ELR (cell line): ENCODE measurements at regions not wholly inside any gene's neighbourhood (a gene's known extent, or its start where the extent isn't known, plus 50 kb on each side); places are given as distances from the start of the nearest gene placed in this dataset.
A peak's percentile ranks its signal among the peaks of the same experiment; 100 is the strongest.

ENCODE experiments used
- DNase-seq: peaks from one replicate; pipeline ENCODE4 v3.0.0-alpha.2; 2015; ENCODE audit warnings: low read depth

DNA sequence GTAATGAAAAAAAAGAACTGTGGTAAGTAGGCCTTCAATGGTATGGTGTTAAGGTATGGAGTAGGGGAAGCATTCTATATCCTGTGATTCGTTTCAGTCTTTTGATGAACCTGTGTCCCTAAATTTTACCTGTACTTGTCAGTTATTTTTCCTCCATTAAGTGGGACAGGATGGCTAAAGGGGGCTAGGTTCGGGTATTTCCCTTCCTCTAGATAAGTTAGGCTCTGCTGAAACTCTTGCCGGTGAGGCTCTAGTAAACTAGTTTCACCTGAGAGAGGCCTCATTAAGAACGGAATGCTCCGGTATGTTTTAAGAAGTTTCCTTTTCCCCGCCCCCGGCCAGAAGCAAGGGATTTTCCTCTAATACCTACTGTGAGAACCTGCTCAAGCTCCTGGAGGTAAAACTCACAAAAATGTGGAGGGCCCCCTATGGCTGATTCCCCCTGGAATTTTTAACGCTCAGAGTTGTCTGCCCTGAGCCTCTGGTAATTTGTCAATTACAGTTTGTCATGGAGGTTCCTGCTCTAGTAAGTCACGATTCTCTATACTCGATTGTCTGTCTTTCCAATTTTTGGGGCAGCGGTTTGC, 87.7 kb downstream of the MACIR start:
- no peak for DNase-seq

DNA sequence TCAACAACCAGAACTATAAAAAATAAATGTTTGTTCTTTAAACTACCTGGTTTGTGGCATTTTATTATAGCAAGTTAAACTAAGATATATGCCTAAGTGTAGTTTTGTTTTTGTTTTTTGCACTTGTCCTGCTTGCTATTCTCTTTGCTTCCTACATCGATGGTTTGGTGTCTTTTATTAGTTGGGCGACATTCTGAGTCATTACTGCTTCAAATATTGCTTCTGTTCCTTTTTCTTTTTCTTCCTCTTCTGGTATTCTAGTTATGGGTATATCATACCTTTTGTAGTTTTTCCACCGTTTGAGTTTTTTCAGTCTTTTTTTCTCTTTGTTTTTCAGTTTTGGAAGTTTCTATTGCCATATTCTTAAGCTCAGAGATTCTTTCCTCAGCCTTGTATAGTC, 86.9 kb downstream of the MACIR start:
- no peak for DNase-seq

DNA sequence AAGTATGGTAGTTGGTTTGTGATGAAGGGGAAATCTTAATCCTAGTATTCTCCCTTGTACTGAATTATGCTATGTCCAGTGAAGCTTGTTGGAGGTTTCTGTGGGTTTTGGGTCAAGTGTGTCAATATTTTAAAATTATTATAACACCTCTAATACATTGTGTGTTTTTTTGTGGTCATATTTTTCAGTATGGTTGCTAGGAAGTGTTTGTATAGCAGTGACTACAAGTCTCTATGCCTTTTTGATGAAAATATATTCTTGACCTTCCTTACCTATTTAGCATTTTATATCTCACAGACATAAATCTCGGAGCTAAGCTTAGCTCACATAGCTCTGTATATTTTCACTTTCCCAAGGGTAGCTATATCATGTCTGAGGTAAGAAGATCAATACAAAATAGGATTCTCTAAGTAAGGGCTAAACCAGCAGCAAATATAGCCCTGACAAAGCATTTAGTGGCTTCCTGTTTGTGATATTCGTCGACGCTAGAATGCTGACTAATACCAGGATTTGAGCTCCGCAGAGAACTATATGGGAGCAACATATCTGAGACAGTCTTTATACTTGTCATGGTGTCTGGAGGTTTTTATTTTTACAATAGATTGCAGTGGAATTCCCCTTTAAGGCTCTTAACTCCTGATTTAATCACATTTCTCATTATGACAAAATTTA, 82.3 kb downstream of the MACIR start:
- peak; percentile 69 for DNase-seq

DNA sequence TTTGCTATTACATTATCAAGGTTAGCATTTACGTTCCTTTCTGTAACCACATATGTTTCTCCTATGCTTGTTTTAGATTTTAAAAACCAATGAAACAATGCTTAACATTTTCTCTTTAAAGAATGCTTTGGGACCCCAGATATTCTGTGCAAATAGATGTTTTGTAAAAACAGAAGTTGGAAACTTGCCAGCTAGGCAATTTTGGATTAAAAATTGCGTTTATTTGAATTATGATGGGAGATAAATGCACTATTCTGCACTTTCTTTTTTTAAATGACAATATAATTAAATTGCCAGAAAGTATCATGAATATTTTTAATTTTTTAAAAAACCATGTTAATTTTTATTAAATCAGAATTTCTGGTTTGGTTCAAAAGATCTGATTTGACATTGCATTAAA, 81.6 kb downstream of the MACIR start:
- DNase-seq: no peak

DNA sequence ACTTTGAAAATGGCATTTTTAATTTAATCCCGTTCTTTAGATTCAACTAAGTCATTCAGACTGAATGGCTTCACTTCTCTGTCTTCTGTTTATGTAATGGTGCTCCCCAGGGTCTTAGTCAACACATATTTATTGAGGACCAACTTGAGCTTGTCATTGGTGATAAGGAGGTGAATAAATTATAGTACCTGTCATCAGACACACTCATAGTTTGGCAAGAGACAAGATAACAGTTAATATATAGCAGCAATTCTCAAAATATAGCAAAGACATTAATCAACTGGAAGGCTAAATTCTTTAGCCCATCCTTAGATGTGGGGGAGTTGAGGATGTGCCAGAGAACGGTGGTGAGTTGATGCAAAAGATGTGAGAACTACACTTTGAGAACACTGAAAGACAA, 78.4 kb downstream of the MACIR start:
- DNase-seq: no peak

DNA sequence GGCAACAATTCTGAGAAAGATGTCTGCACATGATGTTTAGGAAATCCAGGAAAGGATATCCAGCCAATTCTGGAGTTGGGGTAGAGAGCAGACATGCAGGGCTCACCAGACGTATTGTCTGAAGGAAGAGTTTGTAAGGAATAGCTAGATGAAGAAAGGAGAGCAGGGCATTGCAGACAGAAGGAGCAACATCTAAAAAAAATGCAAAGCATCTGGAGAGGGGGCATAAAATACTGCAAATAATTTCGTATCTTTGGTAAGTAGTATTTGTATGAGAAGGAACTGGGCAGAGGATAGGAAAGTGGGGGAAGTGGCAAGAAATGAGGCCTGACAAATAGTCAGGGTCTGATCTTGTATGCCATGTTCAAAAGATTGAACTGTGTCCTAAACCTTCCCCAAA, 74.8 kb downstream of the MACIR start:
- no peak for DNase-seq

DNA sequence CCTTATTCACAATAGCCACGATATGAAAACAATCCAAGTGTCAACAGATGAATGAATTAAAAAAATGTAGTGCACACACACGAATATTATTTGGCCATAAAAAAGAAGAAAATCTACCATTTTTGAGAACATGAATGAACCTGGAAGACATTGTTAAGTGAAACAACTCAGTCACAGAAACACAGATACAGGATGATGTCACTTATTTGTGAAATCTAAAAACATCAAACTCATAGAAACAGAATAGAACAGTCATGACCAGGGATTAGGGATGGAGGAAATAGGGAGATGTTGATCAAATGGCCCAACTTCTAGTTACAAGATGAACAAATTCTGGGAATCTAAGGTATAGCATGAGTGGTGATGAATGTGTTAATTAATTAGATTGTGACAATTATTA, 72.3 kb downstream of the MACIR start:
- no peak for DNase-seq
